ENCODE measurements at regions not wholly inside any gene's neighbourhood (a gene's known extent, or its start where the extent isn't known, plus 50 kb on each side); places are given as distances from the start of the nearest gene placed in this dataset.
"Not testable (repeated sequence)": the region's sequence is repeated elsewhere in the genome, so short reads cannot be mapped to it uniquely, and the experiment has no call there.

GRCh38 chr5:158051036-158051435, 192.1 kb upstream of the CLINT1 start:
- DNase-seq = no peak

DNA sequence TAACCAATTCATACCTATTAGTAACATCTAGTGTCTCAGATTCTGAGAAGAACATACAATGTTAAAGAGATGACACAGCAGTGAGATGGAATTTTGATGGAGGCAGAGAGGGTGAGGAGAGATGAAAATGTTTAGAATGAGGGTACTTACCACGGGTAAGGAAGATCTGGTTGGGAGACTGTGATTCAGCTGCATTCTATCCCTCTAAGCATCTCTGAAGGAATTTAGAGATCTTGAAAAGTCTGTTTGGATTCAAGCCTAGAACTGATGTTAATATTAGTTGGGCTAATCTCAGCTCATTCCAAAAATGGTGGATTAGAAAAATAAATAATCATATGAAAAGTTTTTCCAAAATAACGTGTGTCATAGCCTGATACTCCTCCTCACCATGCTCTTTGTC, 191.5 kb upstream of the CLINT1 start:
- no peak for DNase-seq

DNA sequence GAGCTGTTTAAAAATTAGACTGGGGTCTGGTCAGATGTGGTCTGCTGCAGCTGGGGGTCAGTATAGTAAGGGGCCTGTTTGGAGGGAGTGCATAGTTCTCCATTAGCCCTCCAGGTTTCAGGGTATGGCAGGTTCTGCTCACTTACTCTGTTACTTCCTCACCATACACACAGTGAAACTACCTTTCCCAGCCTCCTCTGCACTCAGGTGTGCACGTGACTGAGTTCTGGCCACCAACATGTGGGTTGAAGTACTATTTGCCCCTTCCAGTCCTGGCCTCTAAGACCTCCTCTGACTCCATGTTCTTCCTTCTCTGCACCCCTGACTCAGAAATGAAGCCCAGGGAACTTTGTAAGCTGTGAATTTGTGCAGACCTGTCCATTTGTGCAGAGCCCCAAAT, 190.5 kb upstream of the CLINT1 start:
- DNase-seq = no peak

GRCh38 chr5:158045696-158046095, 186.8 kb upstream of the CLINT1 start:
- no peak for DNase-seq

DNA sequence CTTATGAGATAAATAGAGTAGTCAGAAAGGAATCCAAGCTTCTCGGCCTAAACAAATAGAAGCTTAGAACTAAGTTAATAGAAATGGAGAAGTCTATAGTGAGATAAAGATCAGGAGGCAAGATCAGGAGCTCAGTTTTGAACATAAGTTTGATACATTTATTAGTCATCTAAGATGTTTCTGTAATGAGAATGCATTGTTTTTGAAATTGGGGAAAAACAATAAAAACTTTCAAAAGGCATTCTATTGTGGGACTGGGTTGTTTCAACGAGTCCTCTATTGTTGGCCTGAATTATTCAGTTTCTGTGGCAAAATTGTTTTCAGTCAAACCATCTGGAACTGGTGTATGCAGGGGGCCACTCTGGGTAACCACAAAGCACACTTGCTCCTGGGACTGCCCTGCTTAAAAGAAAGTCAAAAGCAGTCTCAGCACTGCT, 181.0 kb upstream of the CLINT1 start:
- no peak for DNase-seq

DNA sequence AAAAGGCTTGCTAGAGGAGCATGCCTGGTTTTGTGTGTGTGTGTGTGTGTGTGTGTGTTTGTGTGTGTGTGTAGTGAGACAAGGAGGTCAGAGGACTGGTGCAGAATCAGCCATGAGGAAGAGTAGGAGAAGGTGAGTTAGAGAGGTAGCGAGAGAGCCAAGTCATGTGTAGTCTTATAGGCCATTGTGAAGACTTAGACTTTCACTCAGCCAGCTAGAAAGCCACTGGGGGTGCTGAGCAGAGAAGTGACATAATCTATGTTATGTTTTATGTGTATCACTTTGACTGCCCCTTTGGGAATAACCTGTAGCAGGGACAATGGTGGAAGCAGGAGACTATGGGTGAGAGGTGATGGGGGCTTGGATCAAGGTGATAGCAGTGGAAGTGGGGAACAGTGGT, 180.5 kb upstream of the CLINT1 start:
- no peak for DNase-seq

GRCh38 chr5:158036983-158037595, 178.1 kb upstream of the CLINT1 start:
- not testable (repeated sequence) for DNase-seq

- DNase-seq = not testable (repeated sequence)
Measured at GRCh38 chr5:158034586-158034985, 175.6 kb upstream of the CLINT1 start.

- no peak for DNase-seq
Measured at GRCh38 chr5:158033724-158034123, 174.8 kb upstream of the CLINT1 start.

DNA sequence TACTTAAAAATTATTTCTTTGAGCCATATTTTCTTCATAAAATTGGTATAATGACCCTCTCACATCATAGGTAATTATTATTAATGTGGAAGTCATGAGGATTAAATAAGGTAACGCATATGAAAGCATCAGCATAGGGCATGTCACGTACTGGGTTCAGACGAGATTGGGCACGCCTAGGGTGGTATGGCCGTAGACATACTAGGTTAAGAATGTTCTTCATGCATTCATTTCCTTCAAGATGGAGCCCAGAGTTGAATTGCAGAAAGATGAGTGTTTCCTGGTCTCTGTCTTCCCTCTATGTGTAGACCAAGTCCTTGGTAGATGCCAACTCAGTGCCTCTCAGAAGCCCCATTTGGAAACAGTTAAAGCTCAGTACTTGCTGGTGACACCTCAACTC, 174.1 kb upstream of the CLINT1 start:
- no peak for DNase-seq

DNA sequence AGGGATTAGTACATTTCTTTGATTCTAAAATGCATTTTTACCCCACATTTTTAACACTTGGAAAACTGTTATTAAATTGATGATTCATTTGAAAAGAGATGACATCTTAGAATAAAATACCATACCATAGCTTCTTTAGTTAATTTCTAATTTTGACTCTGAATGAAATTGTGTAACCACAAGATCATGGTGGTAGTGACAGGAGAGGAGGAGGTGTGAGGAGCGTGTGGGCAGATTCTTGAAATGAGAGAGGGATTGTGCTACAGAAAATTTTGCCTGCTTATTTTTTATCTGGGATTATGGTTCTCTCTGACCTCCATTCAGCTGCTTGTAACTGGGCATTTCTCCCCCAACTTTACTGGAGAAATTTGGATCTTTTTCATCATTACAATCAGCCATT, 173.3 kb upstream of the CLINT1 start:
- DNase-seq = no peak

- no peak for DNase-seq
Measured at GRCh38 chr5:158027806-158028775, 169.1 kb upstream of the CLINT1 start.

DNA sequence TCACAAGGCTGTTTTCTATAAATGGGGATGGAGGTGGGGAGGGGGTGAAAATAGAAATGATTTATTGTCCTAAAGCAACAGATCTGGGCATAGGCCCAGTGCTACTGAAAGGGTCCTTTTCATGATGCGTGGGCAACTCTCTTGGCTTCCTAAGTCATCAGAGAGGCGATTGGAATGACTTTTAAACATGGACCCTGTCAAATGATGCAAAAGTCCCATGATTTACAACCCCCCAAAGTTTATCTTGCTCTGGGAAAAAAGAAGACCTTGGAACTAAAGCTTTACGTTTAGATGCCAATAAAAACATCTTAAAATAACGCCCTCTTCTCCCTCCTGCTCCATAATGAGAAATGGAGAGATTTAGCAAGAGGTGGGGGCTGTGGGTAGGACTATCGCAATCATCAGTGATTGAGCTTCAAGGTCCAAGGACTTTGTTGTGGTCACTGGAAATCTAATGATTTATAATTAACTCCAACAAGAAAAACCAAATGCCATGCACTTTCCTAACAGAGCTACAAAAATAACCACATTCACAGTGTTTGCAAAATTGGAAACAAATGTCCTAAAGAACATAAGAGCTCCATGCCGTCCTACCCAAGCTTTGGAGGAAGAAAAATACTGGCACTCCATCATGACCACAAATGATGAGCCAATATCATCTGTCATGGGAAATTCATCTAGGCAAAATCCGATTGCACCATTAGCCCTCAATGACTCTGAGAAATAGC, 167.5 kb upstream of the CLINT1 start:
- no peak for DNase-seq

DNA sequence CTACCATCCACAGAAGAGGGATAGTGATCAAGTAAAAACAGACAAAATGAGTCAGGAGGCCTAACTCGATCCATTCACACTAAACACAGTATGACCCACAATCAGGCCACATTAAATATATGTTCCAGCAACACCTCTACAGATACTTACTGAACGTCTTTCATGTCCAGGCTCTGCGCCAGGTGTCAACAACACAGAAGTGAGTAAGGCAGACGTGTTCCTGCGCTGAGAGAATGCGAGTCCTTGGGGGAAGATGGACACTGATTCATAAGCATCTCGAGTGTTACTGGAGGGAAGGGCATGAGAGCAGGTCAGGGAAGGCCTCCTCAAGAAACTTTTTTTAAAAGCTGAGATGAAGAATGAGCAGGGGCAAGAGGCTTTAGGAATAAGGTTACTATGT, 164.3 kb upstream of the CLINT1 start:
- DNase-seq = no peak

DNA sequence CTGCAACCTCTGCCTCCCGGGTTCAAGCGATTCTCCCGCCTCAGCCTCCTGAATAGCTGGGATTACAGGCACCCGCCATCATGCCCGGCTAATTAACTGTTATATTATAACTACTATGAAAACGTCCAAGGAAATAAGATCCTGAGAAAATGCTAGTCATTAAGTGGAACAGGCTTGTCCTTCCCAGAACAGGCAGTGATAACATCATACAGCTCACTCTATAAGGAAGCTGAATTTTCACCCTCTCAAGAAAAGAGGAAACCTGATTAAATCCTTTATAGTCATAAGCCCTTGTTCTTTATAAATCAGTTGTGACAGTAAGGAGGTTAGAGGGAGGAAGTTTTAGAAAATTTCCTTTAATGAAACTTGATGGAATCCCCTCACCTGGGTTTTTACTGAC, 163.9 kb upstream of the CLINT1 start:
- no peak for DNase-seq

- DNase-seq = no peak
Measured at GRCh38 chr5:158022393-158022792, 163.4 kb upstream of the CLINT1 start.

GRCh38 chr5:158020555-158021418, 161.8 kb upstream of the CLINT1 start:
- no peak for DNase-seq

GRCh38 chr5:158017469-158017868, 158.5 kb upstream of the CLINT1 start:
- DNase-seq = no peak

DNA sequence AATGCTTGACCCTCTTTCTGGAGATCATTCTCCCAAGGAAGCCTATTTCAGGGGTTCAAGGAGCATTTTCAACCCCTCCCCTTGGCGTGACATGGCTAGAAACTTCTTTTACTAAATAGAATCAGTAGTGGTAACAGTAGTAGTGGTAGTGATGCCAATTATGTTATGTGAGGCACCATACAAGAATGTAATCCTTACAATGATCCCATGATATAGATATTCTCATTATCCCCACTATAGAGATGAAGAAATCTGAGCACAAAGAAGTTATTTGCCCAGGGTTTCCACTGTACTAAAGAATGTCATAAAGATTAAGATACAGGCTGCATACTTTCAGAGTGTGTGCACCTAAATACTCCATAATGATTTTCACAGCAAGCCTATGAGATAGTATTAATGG, 155.4 kb upstream of the CLINT1 start:
- DNase-seq = no peak

DNA sequence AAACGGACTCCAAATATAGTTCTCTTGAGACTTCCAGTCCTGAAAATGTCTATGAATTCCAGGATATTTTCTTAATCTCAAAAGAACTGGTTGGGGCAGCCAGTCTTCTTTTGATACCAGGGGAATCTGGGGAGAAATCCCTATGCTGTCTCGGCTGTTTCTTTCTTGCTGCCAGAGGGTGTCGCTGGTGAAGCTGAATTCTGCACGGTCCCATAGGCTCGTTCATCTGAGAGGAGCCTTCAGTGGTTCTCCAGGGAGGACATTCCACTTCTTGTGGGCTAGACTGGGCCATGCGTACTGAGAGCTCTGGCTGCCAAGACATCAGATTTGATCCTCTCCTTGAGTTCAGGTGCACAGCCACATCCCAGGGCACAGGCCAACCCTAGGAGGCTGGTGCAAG, 155.0 kb upstream of the CLINT1 start:
- no peak for DNase-seq

DNA sequence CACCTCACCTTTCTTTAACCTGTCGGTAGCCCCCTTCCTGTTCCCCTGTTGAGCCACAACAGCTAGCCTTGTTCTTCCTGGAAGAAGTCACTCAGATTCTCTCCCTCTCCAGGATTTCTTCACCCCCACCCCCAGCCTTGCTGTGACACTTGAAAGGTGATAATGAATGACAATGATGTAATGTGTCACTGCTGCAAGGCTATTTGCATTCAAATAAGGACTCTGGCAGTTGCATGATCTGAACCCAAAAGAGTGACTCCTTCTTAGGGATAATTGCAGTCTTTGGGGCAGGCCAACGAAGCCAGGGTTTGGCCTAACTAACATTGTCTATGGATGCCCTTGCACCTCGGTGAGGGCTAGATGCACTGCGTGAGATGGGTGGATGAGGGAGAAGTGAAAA, 154.4 kb upstream of the CLINT1 start:
- no peak for DNase-seq

- no peak for DNase-seq
Measured at GRCh38 chr5:158011422-158011821, 152.5 kb upstream of the CLINT1 start.
